MM.1S (cell line): ENCODE measurements at regions not wholly inside any gene's neighbourhood (a gene's known extent, or its start where the extent isn't known, plus 50 kb on each side); places are given as distances from the start of the nearest gene placed in this dataset.
"Not testable (repeated sequence)": the region's sequence is repeated elsewhere in the genome, so short reads cannot be mapped to it uniquely, and the experiment has no call there.

Experiments used
- DNase-seq: peaks from one replicate; pipeline ENCODE4 v3.0.0-alpha.2; 2015
- H2AFZ ChIP-seq: fragments of 300-600 bp; sonication (generic); 2 replicates; pipeline ENCODE4 v1.6.0; 2016; ENCODE audit warnings: antibody characterized with exemption, low read length
- H3F3A ChIP-seq: fragments of 300-600 bp; sonication (generic); 2 replicates; pipeline ENCODE4 v1.6.1; 2016; ENCODE audit warnings: mild to moderate bottlenecking, antibody characterized with exemption, low read length, moderate library complexity, mixed read lengths; ENCODE audit not compliant: insufficient read depth
- H3K27ac ChIP-seq: fragments of 300-600 bp; sonication (generic); 2 replicates; pipeline ENCODE4 v1.5.1; 2016; ENCODE audit warnings: mild to moderate bottlenecking, low read length
- H3K27me3 ChIP-seq: fragments of 300-600 bp; sonication (generic); replicated peaks from 2 replicates; pipeline ENCODE4 v1.6.0; 2016; ENCODE audit warnings: low read length; ENCODE audit not compliant: insufficient read depth
- H3K36me3 ChIP-seq: fragments of 300-600 bp; sonication (generic); replicated peaks from 2 replicates; pipeline ENCODE4 v1.6.1; 2016; ENCODE audit warnings: mild to moderate bottlenecking, low read length, mixed read lengths; ENCODE audit not compliant: insufficient read depth
- H3K4me1 ChIP-seq: fragments of 300-600 bp; sonication (generic); 2 replicates; pipeline ENCODE4 v1.6.1; 2016; ENCODE audit warnings: low read length, mixed read lengths
- H3K4me2 ChIP-seq: fragments of 300-600 bp; sonication (generic); 2 replicates; pipeline ENCODE4 v1.6.0; 2016; ENCODE audit warnings: low read depth, low read length
- H3K4me3 ChIP-seq: fragments of 300-600 bp; sonication (generic); 2 replicates; pipeline ENCODE4 v1.5.1; 2016; ENCODE audit warnings: low read length, mixed read lengths
- H3K79me2 ChIP-seq: fragments of 300-600 bp; sonication (generic); 2 replicates; pipeline ENCODE4 v1.6.1; 2016; ENCODE audit warnings: mixed run types, low read length, mixed read lengths
- H3K9ac ChIP-seq: fragments of 300-600 bp; sonication (generic); 2 replicates; pipeline ENCODE4 v1.6.1; 2016; ENCODE audit warnings: low read length, mixed read lengths
- H3K9me2 ChIP-seq: fragments of 300-600 bp; sonication (generic); replicated peaks from 2 replicates; pipeline ENCODE4 v1.6.1; 2016; ENCODE audit warnings: mild to moderate bottlenecking, low read length, mixed read lengths; ENCODE audit not compliant: insufficient read depth
- H3K9me3 ChIP-seq: fragments of 300-600 bp; sonication (generic); replicated peaks from 2 replicates; pipeline ENCODE4 v1.6.1; 2016; ENCODE audit warnings: mild to moderate bottlenecking, low read length, mixed read lengths; ENCODE audit not compliant: insufficient read depth
- H4K20me1 ChIP-seq: fragments of 300-600 bp; sonication (generic); 2 replicates; pipeline ENCODE4 v1.6.1; 2016; ENCODE audit warnings: mild to moderate bottlenecking, low read length, moderate library complexity, mixed read lengths; ENCODE audit not compliant: insufficient read depth
- EZH2 ChIP-seq: fragments of 300-600 bp; sonication (generic); optimal IDR thresholded peaks from 2 replicates; pipeline ENCODE3; 2017; ENCODE audit warnings: low read depth, mild to moderate bottlenecking, antibody characterized with exemption, low read length, mixed read lengths
- EZH2phosphoT487 ChIP-seq: fragments of 300-600 bp; sonication (generic); IDR thresholded peaks from 2 replicates; pipeline ENCODE4 v1.6.1; 2018; ENCODE audit warnings: antibody characterized with exemption, low read length
- TF ChIP-seq, protein P1 (sequence below): fragments of 300-600 bp; sonication (generic); IDR thresholded peaks from 2 replicates; pipeline ENCODE4 v1.5.1; 2016; ENCODE audit warnings: antibody characterized with exemption, low read length, mixed read lengths

DNA sequence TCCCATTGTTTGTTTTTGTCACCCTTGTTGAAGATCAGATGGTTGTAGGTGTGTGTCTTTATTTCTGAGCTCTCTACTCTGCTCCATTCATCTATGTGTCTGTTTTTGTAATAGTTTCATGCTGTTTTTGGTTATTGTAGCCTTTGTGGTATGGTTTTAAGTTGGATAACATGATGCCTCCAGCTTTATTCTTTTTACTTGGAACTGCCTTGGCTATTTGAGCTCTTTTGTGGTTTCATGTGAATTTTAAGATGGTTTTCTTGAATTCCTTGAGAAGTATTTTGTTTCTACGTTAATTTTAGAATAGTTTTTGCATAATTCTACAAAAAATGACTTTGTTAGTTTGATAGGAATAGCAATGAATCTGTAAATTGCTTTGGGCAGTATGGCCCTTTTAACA, 170.0 kb upstream of the IGFBP3 start:
- Histone ChIP-seq H3K9me3 (no peaks in the 10 kb centered on the region), H3K27me3 (no peaks in the 10 kb centered on the region), H3K27ac (no peak overlapping the region), H3K36me3 (no peaks in the 10 kb centered on the region), H4K20me1 (no peaks in the 10 kb centered on the region), H3K9me2 (no peaks in the 10 kb centered on the region), H3K79me2 (no peaks in the 10 kb centered on the region), H3K9ac (no peak overlapping the region), H3K4me2 (no peak overlapping the region), H3K4me3 (no peak overlapping the region), H3K4me1 (no peaks in the 10 kb centered on the region), H2AFZ (no peak overlapping the region), H3F3A (no peaks in the 10 kb centered on the region)
- TF ChIP-seq, protein P1, sequence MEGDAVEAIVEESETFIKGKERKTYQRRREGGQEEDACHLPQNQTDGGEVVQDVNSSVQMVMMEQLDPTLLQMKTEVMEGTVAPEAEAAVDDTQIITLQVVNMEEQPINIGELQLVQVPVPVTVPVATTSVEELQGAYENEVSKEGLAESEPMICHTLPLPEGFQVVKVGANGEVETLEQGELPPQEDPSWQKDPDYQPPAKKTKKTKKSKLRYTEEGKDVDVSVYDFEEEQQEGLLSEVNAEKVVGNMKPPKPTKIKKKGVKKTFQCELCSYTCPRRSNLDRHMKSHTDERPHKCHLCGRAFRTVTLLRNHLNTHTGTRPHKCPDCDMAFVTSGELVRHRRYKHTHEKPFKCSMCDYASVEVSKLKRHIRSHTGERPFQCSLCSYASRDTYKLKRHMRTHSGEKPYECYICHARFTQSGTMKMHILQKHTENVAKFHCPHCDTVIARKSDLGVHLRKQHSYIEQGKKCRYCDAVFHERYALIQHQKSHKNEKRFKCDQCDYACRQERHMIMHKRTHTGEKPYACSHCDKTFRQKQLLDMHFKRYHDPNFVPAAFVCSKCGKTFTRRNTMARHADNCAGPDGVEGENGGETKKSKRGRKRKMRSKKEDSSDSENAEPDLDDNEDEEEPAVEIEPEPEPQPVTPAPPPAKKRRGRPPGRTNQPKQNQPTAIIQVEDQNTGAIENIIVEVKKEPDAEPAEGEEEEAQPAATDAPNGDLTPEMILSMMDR: no peak
- no peak for TF ChIP-seq EZH2phosphoT487
- TF ChIP-seq EZH2: no peak
- DNase-seq: no peak

DNA sequence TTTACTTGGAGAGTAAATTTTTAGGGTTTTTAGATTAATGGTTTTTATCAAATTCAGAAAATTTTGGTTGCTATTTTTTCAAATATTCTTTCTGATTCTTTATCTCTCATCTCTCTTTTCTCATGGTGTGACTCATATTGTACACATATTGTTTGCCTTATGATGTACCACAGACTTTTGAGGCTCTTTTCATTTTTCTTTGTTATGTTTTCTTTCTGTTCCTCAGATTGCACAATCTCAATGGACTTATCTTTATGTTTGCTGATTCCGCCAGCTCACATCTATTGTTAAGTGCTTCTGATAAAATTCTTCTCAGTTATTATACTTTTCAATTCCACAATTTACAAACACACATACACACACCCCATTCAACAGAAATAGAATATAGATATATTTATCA, 168.2 kb upstream of the IGFBP3 start:
- H3K79me2 ChIP-seq: no peaks in the 10 kb centered on the region
- no peaks in the 10 kb centered on the region for H3K9me2 ChIP-seq
- no peaks in the 10 kb centered on the region for H3F3A ChIP-seq
- TF ChIP-seq, protein P1: no peak
- TF ChIP-seq EZH2 (no peak), EZH2phosphoT487 (no peak)
- DNase-seq: no peak
- no peak overlapping the region for H2AFZ ChIP-seq
- H3K4me1 ChIP-seq: 0 out of 2 replicates have a peak, but pooled peaks cover 3% of the 10 kb centered on the region
- no peak overlapping the region for H3K27ac ChIP-seq
- no peaks in the 10 kb centered on the region for H3K9me3 ChIP-seq
- no peaks in the 10 kb centered on the region for H3K27me3 ChIP-seq
- H3K9ac ChIP-seq: no peak overlapping the region
- H3K4me2 ChIP-seq: no peak overlapping the region
- no peak overlapping the region for H3K4me3 ChIP-seq
- H3K36me3 ChIP-seq: no peaks in the 10 kb centered on the region
- H4K20me1 ChIP-seq: no peaks in the 10 kb centered on the region

DNA sequence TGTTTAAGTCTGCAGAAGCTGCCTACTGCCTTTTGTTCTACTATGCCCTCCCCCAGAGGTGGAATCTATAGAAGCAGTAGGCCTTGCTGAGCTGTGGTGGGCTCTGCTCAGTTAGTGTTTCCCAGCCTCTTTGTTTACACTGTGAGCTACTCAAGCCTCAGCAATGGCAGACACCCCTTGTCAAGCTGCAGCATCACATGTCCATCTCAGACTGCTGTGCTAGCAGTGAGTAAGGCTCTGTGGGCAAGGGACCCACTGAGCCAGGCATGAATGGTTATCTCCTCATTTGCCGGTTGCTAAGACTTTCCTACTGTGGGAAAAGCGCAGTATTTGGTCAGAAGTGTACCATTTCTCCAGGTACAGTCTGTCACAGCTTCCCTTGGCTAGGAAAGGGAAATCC, 167.4 kb upstream of the IGFBP3 start:
- H3K9ac ChIP-seq, H3K4me1 ChIP-seq, H3K4me3 ChIP-seq, DNase-seq, H3K36me3 ChIP-seq, H3K27ac ChIP-seq, H3F3A ChIP-seq, H3K9me2 ChIP-seq, H3K27me3 ChIP-seq, H3K9me3 ChIP-seq, H3K4me2 ChIP-seq, H2AFZ ChIP-seq, H4K20me1 ChIP-seq, H3K79me2 ChIP-seq: not testable (repeated sequence)

DNA sequence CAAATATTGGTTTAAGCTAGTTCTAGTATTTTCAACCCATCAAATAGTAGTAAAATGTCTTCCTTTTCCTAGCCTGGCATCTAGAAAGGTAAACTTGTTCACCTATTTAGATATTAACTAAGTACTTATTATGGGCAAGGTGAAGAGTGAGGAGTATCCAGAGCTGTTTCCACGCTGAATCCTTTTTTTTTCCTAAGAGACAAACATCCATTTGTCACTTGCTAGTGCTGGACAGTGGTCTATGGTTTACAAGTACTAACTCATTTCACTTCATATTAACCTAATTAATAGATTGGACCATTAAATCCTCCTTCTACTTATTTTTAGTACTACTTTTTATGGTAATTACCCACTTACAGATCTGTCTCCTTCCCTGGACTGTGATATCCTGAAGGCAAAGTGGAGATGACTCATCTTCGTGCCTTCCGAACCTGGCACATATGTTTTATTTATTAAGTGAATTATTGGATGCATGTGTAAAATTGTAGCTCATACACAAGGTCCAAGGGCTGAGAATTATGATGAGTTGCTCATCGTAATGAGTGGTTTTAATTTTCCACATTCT, 159.6 kb upstream of the IGFBP3 start:
- Histone ChIP-seq H3K9me3 (no peaks in the 10 kb centered on the region), H3K9ac (no peak overlapping the region), H3K27me3 (no peaks in the 10 kb centered on the region), H3K4me3 (no peak overlapping the region), H3K4me1 (0 out of 2 replicates have a peak, but pooled peaks cover 3% of the 10 kb centered on the region), H3K79me2 (no peaks in the 10 kb centered on the region), H3F3A (no peaks in the 10 kb centered on the region), H3K4me2 (no peak overlapping the region), H2AFZ (no peak overlapping the region), H3K36me3 (no peaks in the 10 kb centered on the region), H3K27ac (no peak overlapping the region), H3K9me2 (no peaks in the 10 kb centered on the region), H4K20me1 (no peaks in the 10 kb centered on the region)
- no peak for DNase-seq
- TF ChIP-seq EZH2 (no peak), EZH2phosphoT487 (no peak)
- TF ChIP-seq, protein P1: no peak
